Hepatocyte (in vitro differentiated cells): ENCODE measurements at regions not wholly inside any gene's neighbourhood (a gene's known extent, or its start where the extent isn't known, plus 50 kb on each side); places are given as distances from the start of the nearest gene placed in this dataset.

Source experiments
- DNase-seq: peaks from one replicate; pipeline ENCODE4 v3.0.0-alpha.2; 2016; ENCODE audit warnings: low spot score
- H2AFZ ChIP-seq: fragments of 200-600 bp; sonication (generic); 2 replicates; pipeline ENCODE4 v1.6.0; 2016; ENCODE audit warnings: antibody characterized with exemption, mild to moderate bottlenecking
- H3K27ac ChIP-seq: fragments of 200-600 bp; sonication (generic); 2 replicates; pipeline ENCODE4 v1.5.1; 2016; ENCODE audit warnings: mild to moderate bottlenecking
- H3K27me3 ChIP-seq: fragments of 200-600 bp; sonication (generic); 2 replicates; pipeline ENCODE4 v1.6.1; 2016
- H3K36me3 ChIP-seq: fragments of 200-600 bp; sonication (generic); replicated peaks from 2 replicates; pipeline ENCODE4 v1.5.1; 2016; ENCODE audit warnings: low read depth; ENCODE audit not compliant: insufficient read depth
- H3K4me1 ChIP-seq: fragments of 200-600 bp; sonication (generic); 2 replicates; pipeline ENCODE4 v1.5.1; 2016; ENCODE audit warnings: mild to moderate bottlenecking, moderate library complexity; ENCODE audit not compliant: insufficient read depth
- H3K4me2 ChIP-seq: fragments of 200-600 bp; sonication (generic); 2 replicates; pipeline ENCODE4 v1.6.0; 2016
- H3K4me3 ChIP-seq: fragments of 200-600 bp; sonication (generic); 2 replicates; pipeline ENCODE4 v1.5.1; 2016; ENCODE audit warnings: mild to moderate bottlenecking
- H3K79me2 ChIP-seq: fragments of 200-600 bp; sonication (generic); 2 replicates; pipeline ENCODE4 v1.6.0; 2017; ENCODE audit warnings: mild to moderate bottlenecking
- H3K9me2 ChIP-seq: fragments of 200-600 bp; sonication (generic); replicated peaks from 2 replicates; pipeline ENCODE4 v1.6.0; 2017; ENCODE audit warnings: mild to moderate bottlenecking; ENCODE audit not compliant: insufficient read depth
- H3K9me3 ChIP-seq: fragments of 200-600 bp; sonication (generic); 2 replicates; pipeline ENCODE4 v1.5.1; 2016; ENCODE audit warnings: low read depth, mild to moderate bottlenecking
- H4K20me1 ChIP-seq: fragments of 200-600 bp; sonication (generic); 2 replicates; pipeline ENCODE4 v1.6.0; 2016; ENCODE audit warnings: mild to moderate bottlenecking; ENCODE audit not compliant: insufficient read depth, poor library complexity, severe bottlenecking
- CTCF ChIP-seq: fragments of 200-600 bp; sonication (generic); IDR thresholded peaks from 2 replicates; pipeline ENCODE4 v1.5.1; 2016; ENCODE audit warnings: antibody characterized with exemption, mild to moderate bottlenecking; ENCODE audit not compliant: poor library complexity
- EZH2 ChIP-seq: fragments of 200-600 bp; sonication (generic); IDR thresholded peaks from 2 replicates; pipeline ENCODE4 v1.6.1; 2016; ENCODE audit warnings: antibody characterized with exemption, mild to moderate bottlenecking, borderline replicate concordance
- EZH2phosphoT487 ChIP-seq: fragments of 200-600 bp; sonication (generic); IDR thresholded peaks from one replicate; pipeline ENCODE4 v1.6.1; 2018; ENCODE audit warnings: antibody characterized with exemption, mild to moderate bottlenecking, low read depth, moderate library complexity; ENCODE audit not compliant: unreplicated experiment, severe bottlenecking
- WGBS: methylation state at CpG from one replicate; pipeline ENCODE4 v1.1.6; 2016; ENCODE audit warnings: low lambda C conversion rate; ENCODE audit errors: missing lambda C conversion rate; 5-methylcytosine and 5-hydroxymethylcytosine counted together

GRCh38 chr6:123747515-123747914, 56.1 kb upstream of the NKAIN2 start:
- no peak for DNase-seq

GRCh38 chr6:123745895-123746294, 57.8 kb upstream of the NKAIN2 start:
- Histone ChIP-seq H3K9me3 (no peaks in the 10 kb centered on the region), H3K27me3 (no peaks in the 10 kb centered on the region), H3K9me2 (no peaks in the 10 kb centered on the region), H2AFZ (no peak overlapping the region), H3K79me2 (no peaks in the 10 kb centered on the region), H3K27ac (no peak overlapping the region), H3K4me2 (no peak overlapping the region), H3K4me1 (no peaks in the 10 kb centered on the region), H3K36me3 (no peaks in the 10 kb centered on the region), H4K20me1 (no peaks in the 10 kb centered on the region), H3K4me3 (no peak overlapping the region)
- TF ChIP-seq CTCF (no peak), EZH2phosphoT487 (no peak), EZH2 (no peak)
- WGBS = 76% methylated on average over 2 of the region's 2 CpGs
- DNase-seq = no peak

More at GRCh38 chr6:123747515-123747914, 56.1 kb upstream of the NKAIN2 start:
- TF ChIP-seq EZH2 = no peak
- no peak for TF ChIP-seq CTCF
- no peak for TF ChIP-seq EZH2phosphoT487
- Histone ChIP-seq H2AFZ (no peak overlapping the region), H3K4me2 (no peak overlapping the region), H3K9me3 (no peaks in the 10 kb centered on the region), H3K9me2 (no peaks in the 10 kb centered on the region), H3K27me3 (no peaks in the 10 kb centered on the region), H3K4me1 (no peaks in the 10 kb centered on the region), H3K79me2 (no peaks in the 10 kb centered on the region), H3K36me3 (no peaks in the 10 kb centered on the region), H3K27ac (no peak overlapping the region), H3K4me3 (no peak overlapping the region), H4K20me1 (no peaks in the 10 kb centered on the region)

GRCh38 chr6:123744840-123745239, 58.8 kb upstream of the NKAIN2 start:
- no peak for DNase-seq
- no peak overlapping the region for H3K4me3 ChIP-seq
- H3K9me3 ChIP-seq = no peaks in the 10 kb centered on the region
- H3K27me3 ChIP-seq = no peaks in the 10 kb centered on the region
- H2AFZ ChIP-seq = no peak overlapping the region
- no peaks in the 10 kb centered on the region for H3K36me3 ChIP-seq
- TF ChIP-seq CTCF (no peak), EZH2 (no peak), EZH2phosphoT487 (no peak)
- 58% methylated on average over 2 of the region's 2 CpGs for WGBS
- H3K9me2 ChIP-seq = no peaks in the 10 kb centered on the region
- H4K20me1 ChIP-seq = no peaks in the 10 kb centered on the region
- H3K27ac ChIP-seq = no peak overlapping the region
- H3K4me2 ChIP-seq = no peak overlapping the region
- no peaks in the 10 kb centered on the region for H3K79me2 ChIP-seq
- H3K4me1 ChIP-seq = no peaks in the 10 kb centered on the region

GRCh38 chr6:123742626-123743025, 61.0 kb upstream of the NKAIN2 start:
- Histone ChIP-seq H3K79me2 (no peaks in the 10 kb centered on the region), H3K36me3 (no peaks in the 10 kb centered on the region), H3K27me3 (no peaks in the 10 kb centered on the region), H4K20me1 (no peaks in the 10 kb centered on the region), H3K4me3 (no peak overlapping the region), H3K27ac (no peak overlapping the region), H2AFZ (no peak overlapping the region), H3K4me2 (no peak overlapping the region), H3K4me1 (no peaks in the 10 kb centered on the region), H3K9me3 (no peaks in the 10 kb centered on the region), H3K9me2 (no peaks in the 10 kb centered on the region)
- DNase-seq = no peak
- no peak for TF ChIP-seq EZH2phosphoT487
- no peak for TF ChIP-seq CTCF
- TF ChIP-seq EZH2 = no peak
